NT2/D1 (cell line): ENCODE measurements at regions not wholly inside any gene's neighbourhood (a gene's known extent, or its start where the extent isn't known, plus 50 kb on each side); places are given as distances from the start of the nearest gene placed in this dataset.

Experiments used
- SUZ12 ChIP-seq: IDR thresholded peaks from 2 replicates; pipeline ENCODE4 v1.6.1; 2011; ENCODE audit not compliant: insufficient read length, insufficient read depth; ENCODE audit errors: extremely low read depth
- YY1 ChIP-seq: IDR thresholded peaks from 2 replicates; pipeline ENCODE4 v1.6.1; 2011; ENCODE audit not compliant: insufficient read length, insufficient read depth

DNA sequence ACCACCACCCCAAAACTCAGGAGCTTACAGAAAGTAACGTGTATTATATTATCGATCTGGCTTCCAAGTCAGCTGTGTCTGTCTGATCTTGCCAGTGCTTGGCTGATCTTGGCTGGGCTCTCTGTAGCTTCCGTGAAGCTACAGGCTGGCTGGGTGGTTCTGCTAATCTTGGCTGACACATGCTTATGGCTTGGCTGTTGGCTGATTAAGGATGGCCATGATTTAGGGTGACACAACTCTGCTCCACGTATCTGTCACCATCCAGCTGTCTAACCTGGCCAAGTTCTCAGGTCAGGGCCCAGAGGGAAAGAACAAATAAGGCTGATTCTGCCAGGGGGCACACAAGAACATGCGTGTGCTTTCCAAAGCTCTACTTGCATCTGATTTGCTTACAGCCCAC, 64.7 kb upstream of the PRL start:
- TF ChIP-seq SUZ12 (no peak), YY1 (no peak)
